Testis (tissue), 2 donors: ENCODE measurements at regions not wholly inside any gene's neighbourhood (a gene's known extent, or its start where the extent isn't known, plus 50 kb on each side); places are given as distances from the start of the nearest gene placed in this dataset.

Experiments used
- POLR2A ChIP-seq: fragments of 450-650 bp; IDR thresholded peaks from one replicate; pipeline ENCODE4 v1.6.1; 2017; ENCODE audit warnings: antibody characterized with exemption, mild to moderate bottlenecking, moderate library complexity
- TF ChIP-seq, protein P1 (sequence below), 3 experiments: fragments of 450-650 bp in 2 of 3; fragments of 200-600 bp in 1 of 3; sonication (generic) in 1 of 3; IDR thresholded peaks; one replicate each; pipeline ENCODE4 v1.5.1; 2016 to 2019; ENCODE audit warnings: antibody characterized with exemption in 3 of 3, mild to moderate bottlenecking in 2 of 3, moderate library complexity in 1 of 3

DNA sequence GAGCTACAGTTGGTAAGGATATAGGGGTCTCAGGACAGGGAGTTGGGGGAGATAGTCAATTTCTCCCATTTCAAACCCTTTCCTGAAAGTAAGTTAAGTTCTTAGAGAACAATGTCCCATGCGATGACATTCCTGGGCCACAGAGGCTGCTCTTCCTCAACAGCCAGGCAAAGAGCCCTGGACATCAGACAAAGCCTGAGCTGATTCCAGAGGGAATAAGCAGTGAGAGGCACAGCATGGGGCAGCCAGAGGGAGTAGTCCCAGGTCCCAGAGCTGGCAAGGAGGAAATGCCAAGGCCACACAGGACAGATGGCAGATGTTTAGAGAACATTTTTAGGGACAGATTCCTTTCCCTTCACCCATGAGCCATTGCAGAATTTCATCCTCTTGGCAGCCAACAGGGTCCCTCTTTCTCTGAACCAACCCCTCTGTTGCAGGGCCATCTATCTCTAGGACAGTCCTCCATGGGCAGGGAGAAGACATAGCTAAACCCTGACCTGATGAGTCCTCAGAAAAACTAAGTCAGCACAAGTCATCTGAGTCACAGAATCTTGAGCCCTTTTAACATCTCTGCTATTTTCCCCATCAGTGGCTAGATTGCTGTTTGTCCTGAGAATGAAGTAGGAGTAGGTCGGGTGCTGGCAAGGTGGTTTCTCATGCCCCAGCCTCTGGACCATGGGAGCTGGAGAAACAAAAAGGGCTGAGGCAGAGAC is 60.3 kb upstream of the CALM2 start:
- TF ChIP-seq POLR2A, result no peak
- TF ChIP-seq, protein P1, sequence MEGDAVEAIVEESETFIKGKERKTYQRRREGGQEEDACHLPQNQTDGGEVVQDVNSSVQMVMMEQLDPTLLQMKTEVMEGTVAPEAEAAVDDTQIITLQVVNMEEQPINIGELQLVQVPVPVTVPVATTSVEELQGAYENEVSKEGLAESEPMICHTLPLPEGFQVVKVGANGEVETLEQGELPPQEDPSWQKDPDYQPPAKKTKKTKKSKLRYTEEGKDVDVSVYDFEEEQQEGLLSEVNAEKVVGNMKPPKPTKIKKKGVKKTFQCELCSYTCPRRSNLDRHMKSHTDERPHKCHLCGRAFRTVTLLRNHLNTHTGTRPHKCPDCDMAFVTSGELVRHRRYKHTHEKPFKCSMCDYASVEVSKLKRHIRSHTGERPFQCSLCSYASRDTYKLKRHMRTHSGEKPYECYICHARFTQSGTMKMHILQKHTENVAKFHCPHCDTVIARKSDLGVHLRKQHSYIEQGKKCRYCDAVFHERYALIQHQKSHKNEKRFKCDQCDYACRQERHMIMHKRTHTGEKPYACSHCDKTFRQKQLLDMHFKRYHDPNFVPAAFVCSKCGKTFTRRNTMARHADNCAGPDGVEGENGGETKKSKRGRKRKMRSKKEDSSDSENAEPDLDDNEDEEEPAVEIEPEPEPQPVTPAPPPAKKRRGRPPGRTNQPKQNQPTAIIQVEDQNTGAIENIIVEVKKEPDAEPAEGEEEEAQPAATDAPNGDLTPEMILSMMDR (IDR thresholded peaks at IDR 0.05), result no peak
